Activated T-helper 1 cell treated with anti-CD3 and anti-CD28 coated beads, Interleukin-12 subunit alpha, Interleukin-12 subunit beta, Interleukin-2, Interleukin-4 antibody, amounts not matched to agents 30 ng/mL and 10 ng/mL and 1 ng/mL, durations not matched to agents 14 hours and 24 hours and 36 hours (primary cell): ENCODE measurements at regions not wholly inside any gene's neighbourhood (a gene's known extent, or its start where the extent isn't known, plus 50 kb on each side); places are given as distances from the start of the nearest gene placed in this dataset.

Experiments used
- DNase-seq: peaks from one replicate; pipeline ENCODE4 v3.0.0; 2021; ENCODE audit warnings: low spot score
- H3K27ac Mint-ChIP-seq: one replicate; pipeline ENCODE4 v1.8.0; 2021; ENCODE audit warnings: mild to moderate bottlenecking, mixed read lengths
- H3K27me3 Mint-ChIP-seq: one replicate; pipeline ENCODE4 v1.8.0; 2022; ENCODE audit warnings: mild to moderate bottlenecking, moderate library complexity, mixed read lengths; ENCODE audit not compliant: insufficient read depth
- H3K36me3 Mint-ChIP-seq: one replicate; pipeline ENCODE4 v1.8.0; 2021; ENCODE audit warnings: low read depth, mixed read lengths
- H3K4me1 Mint-ChIP-seq: one replicate; pipeline ENCODE4 v1.8.0; 2021; ENCODE audit warnings: low read depth, mixed read lengths
- H3K4me3 Mint-ChIP-seq: one replicate; pipeline ENCODE4 v1.8.0; 2021; ENCODE audit warnings: mild to moderate bottlenecking, moderate library complexity, mixed read lengths
- H3K9me3 Mint-ChIP-seq: one replicate; pipeline ENCODE4 v1.8.0; 2021; ENCODE audit warnings: mixed read lengths
- intact Hi-C: fragments of 100-400 bp; cut with micrococcal nuclease; formaldehyde crosslinking; loops from one replicate; pipeline ENCODE4 v1.15.1; 2024

DNA sequence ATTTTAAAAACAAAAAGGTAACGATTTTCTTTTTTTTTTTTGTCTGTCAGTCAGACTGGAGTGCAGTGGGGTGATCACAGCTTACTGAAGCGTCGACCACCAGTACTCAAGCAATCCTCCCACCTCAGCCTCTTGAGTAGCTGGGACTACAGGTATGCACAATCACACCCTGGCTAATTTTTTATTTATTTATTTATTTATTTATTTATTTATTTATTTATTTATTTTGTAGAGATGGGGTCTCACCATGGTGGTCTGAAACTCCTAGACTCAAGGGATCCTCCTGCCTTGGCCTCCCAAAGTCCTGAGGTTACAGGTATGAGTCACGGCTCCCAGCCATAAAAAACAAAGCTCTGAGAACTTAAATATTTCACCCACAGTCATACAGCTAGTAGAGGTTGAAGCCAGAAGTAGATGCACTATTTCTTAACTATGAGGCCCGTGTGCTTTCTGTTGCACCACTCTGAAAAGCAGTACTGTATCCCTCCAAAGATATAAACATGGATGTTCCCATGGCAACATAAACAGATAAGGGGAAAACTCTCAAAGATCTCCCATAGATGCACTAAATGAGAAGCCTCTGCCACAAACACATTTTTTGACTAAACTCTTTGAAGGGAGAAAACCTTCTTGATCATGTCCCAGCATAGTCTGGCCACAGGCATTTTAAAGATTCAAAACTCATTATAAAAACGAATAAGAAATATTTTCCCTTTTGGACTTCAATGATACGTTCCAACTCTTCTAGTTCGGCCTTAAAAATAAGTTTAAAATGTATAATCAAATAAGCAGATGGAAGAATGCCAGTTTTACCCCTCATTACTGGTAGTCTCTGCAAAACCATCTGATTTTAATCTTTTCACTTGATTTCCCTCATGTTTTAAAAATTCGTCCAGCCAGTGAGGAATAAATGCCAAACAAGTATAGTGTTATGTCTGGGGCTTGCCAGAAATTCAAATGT, 162.3 kb upstream of the ARHGEF26 start:
- Mint-ChIP-seq H3K36me3 (no peaks in the 10 kb centered on the region), H3K4me3 (no peak overlapping the region), H3K9me3 (no peaks in the 10 kb centered on the region), H3K4me1 (no peaks in the 10 kb centered on the region), H3K27ac (no peak overlapping the region), H3K27me3 (no peaks in the 10 kb centered on the region)
- intact Hi-C loops: no loop called here
- DNase-seq: no peak

DNA sequence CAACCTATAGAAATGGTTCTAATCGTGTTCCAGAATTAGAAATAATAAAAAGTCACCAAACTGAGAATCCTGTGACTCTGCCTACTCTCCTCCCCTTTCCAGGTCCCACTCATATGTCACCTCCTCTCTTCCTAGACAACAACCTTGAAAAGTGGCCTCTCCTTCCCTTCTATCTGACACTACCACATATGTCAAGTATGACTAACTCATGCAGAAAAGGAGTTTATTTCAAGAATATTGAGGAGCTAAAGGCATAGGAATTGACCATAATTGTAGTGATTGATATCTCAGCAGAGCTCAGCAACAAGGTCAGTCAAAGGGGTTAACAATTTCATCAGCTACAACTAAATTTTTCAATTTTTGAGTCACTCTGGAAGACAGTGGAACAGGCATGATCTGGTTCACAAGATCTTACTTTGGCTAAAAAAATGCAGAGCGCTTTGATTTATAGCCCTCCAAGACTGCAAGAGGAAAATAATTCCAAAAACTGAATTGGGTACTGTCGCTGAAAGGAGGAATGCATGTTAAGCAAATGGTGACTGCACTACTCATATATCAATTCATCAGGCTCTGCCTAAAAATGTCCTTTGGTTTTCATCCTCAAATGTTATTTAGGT, 160.6 kb upstream of the ARHGEF26 start:
- intact Hi-C loops: no loop called here
- no peaks in the 10 kb centered on the region for H3K9me3 Mint-ChIP-seq

DNA sequence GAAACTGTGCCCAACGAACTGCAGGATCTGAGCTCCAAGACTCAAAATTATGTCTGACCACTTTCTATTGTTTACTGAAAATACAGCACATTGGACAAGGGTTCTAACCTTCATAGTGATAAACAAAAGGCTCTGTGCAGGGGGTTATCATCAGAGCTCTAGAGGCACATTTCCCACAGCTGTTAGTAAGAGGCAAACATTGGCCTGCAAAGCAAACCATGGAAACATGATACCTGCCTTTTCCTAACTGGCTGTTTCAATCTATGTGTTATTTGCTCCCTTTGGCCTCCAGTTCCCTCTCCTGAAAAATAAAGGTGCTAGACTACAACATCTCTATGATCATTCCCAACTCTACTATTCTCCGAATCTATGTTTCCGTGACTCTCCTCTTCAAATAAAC, 159.7 kb upstream of the ARHGEF26 start:
- Mint-ChIP-seq H3K4me3 (no peak overlapping the region), H3K36me3 (no peaks in the 10 kb centered on the region)
- no peak for DNase-seq

More for the DNA sequence above, 160.6 kb upstream of the ARHGEF26 start:
- no peak for DNase-seq
- Mint-ChIP-seq H3K27me3 (no peaks in the 10 kb centered on the region), H3K4me3 (no peak overlapping the region), H3K36me3 (no peaks in the 10 kb centered on the region), H3K27ac (no peak overlapping the region), H3K4me1 (no peaks in the 10 kb centered on the region)

DNA sequence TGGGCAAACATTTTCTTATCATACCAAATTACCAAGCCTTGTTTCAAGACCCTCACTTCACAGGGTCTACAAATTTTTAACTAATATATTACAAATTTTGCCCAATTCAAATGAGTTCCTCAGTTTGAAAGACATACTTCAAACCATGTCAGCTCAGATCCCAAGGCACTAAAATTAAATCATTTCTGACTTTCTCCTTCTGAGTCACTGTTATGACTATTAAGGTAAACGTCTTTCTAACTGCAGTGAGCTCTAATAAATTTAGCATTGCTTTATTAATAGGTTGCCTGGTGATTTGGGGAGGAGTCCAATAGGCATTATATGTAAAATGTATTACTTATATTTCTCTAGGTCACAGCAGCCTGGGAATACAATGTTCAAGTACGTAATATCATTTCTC, 158.2 kb upstream of the ARHGEF26 start:
- DNase-seq: no peak
- no peaks in the 10 kb centered on the region for H3K36me3 Mint-ChIP-seq
- no peaks in the 10 kb centered on the region for H3K9me3 Mint-ChIP-seq
- H3K4me3 Mint-ChIP-seq: no peak overlapping the region
- no peaks in the 10 kb centered on the region for H3K27me3 Mint-ChIP-seq
- H3K27ac Mint-ChIP-seq: no peak overlapping the region
- intact Hi-C loops: no loop called here
- no peaks in the 10 kb centered on the region for H3K4me1 Mint-ChIP-seq

More for the DNA sequence above, 159.7 kb upstream of the ARHGEF26 start:
- H3K27me3 Mint-ChIP-seq: no peaks in the 10 kb centered on the region
- no peaks in the 10 kb centered on the region for H3K4me1 Mint-ChIP-seq
- intact Hi-C loops: no loop called here
- no peaks in the 10 kb centered on the region for H3K9me3 Mint-ChIP-seq
- H3K27ac Mint-ChIP-seq: no peak overlapping the region

GRCh38 chr3:153967260-153967659, 153.9 kb upstream of the ARHGEF26 start:
- Mint-ChIP-seq H3K27ac (no peak overlapping the region), H3K4me3 (no peak overlapping the region), H3K4me1 (no peaks in the 10 kb centered on the region), H3K36me3 (no peaks in the 10 kb centered on the region), H3K27me3 (no peaks in the 10 kb centered on the region), H3K9me3 (no peaks in the 10 kb centered on the region)
- no peak for DNase-seq
- intact Hi-C loops: no loop called here

- intact Hi-C loops: no loop called here
- Mint-ChIP-seq H3K4me1 (no peaks in the 10 kb centered on the region), H3K36me3 (no peaks in the 10 kb centered on the region), H3K27me3 (no peaks in the 10 kb centered on the region), H3K9me3 (no peaks in the 10 kb centered on the region), H3K4me3 (no peak overlapping the region), H3K27ac (no peak overlapping the region)
- no peak for DNase-seq
Measured at GRCh38 chr3:153970047-153970446, 151.1 kb upstream of the ARHGEF26 start.

DNA sequence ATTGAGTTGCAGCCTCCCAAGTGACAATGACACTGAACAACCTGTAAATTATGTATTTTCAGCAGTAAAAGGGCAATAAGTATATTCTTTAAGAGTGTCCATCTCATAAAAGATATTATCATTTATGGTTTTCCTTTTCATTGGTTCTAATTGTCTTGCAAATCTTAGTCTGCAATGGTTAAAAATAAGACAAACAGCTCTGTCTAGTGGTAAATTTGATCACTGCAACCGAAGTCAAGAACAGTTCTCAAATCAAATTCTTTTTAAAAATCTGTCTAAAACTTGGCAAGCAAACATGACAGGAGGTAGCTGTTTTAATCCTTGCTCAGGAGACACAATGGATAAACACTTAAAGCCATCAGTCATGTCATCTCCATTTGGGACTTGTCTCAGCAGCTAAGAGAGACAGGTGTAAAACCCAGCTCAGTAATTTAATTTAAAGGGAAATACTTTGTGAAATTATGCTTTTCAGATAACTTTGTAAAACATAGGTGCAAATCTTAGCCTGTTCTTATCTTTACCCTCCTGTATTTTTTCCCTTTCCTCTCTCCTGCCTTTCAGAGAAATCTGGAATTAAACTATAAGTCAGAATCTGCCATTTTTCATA, 150.3 kb upstream of the ARHGEF26 start:
- no peaks in the 10 kb centered on the region for H3K4me1 Mint-ChIP-seq
- intact Hi-C loops: no loop called here

GRCh38 chr3:153972862-153973261, 148.3 kb upstream of the ARHGEF26 start:
- intact Hi-C loops: no loop called here
- Mint-ChIP-seq H3K4me1 (no peaks in the 10 kb centered on the region), H3K27ac (no peak overlapping the region), H3K36me3 (no peaks in the 10 kb centered on the region), H3K4me3 (no peak overlapping the region), H3K9me3 (no peaks in the 10 kb centered on the region), H3K27me3 (no peaks in the 10 kb centered on the region)
- DNase-seq: no peak

More for the DNA sequence above, 150.3 kb upstream of the ARHGEF26 start:
- DNase-seq: no peak
- Mint-ChIP-seq H3K27ac (no peak overlapping the region), H3K27me3 (no peaks in the 10 kb centered on the region), H3K36me3 (no peaks in the 10 kb centered on the region), H3K4me3 (no peak overlapping the region), H3K9me3 (no peaks in the 10 kb centered on the region)

GRCh38 chr3:153973722-153974265, 147.4 kb upstream of the ARHGEF26 start:
- Mint-ChIP-seq H3K9me3 (no peaks in the 10 kb centered on the region), H3K27me3 (no peaks in the 10 kb centered on the region), H3K36me3 (no peaks in the 10 kb centered on the region), H3K4me1 (no peaks in the 10 kb centered on the region), H3K4me3 (no peak overlapping the region), H3K27ac (no peak overlapping the region)
- no peak for DNase-seq
- intact Hi-C loops: no loop called here

DNA sequence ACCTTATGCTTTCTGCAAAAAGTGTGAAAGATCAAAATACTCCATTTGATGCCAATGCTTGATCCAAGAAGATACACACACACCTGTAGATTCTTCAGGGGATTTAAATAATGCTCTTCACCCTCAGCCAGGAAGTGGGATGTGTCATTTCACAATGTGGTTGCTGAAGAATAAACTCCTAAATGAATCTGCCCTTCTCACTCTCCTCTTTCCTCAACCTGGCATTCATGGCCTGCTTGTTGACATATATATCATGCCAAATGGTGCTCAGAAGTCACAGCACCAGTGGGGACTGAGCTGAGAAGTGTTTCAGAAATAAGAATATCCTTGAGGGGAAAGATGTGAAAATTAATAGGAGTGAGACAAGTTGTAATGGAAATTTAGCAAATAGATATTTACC, 146.6 kb upstream of the ARHGEF26 start:
- Mint-ChIP-seq H3K27ac (no peak overlapping the region), H3K36me3 (no peaks in the 10 kb centered on the region), H3K27me3 (no peaks in the 10 kb centered on the region), H3K4me3 (no peak overlapping the region), H3K4me1 (no peaks in the 10 kb centered on the region), H3K9me3 (no peaks in the 10 kb centered on the region)
- DNase-seq: no peak
- intact Hi-C loops: no loop called here

DNA sequence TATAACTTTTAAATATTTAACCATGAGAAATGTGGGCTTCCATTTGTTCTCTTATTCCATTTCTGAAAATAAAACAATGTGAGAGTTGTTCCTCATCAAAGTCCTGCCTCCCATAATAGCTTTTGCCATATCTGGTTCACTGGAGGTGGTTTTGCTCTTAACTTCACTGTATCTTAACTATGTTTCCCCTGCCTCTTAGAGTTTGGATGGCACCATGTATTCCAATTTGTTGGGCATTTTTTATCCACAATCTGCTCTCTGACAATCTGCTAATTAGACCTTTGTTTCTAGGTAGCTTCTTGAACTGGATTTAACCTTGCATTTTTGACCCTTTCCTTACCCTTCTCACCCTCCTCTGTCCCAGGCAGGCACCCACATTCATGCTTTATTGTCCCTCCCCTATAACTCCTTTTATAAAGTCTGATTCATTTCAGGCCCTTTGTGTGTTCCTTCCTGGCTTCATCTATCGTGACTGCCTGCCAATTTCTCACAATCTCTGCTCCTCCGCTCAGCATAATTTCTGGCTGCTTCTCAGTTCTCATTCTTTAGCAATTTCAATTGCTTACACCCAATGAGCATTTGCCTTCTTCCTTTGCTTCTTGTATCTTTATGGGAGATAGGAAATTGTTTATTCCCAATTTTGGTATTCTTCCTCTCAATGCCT, 144.2 kb upstream of the ARHGEF26 start:
- no peak overlapping the region for H3K27ac Mint-ChIP-seq
- DNase-seq: no peak
- intact Hi-C loops: no loop called here
- H3K9me3 Mint-ChIP-seq: no peaks in the 10 kb centered on the region
- H3K36me3 Mint-ChIP-seq: no peaks in the 10 kb centered on the region
- H3K4me1 Mint-ChIP-seq: no peaks in the 10 kb centered on the region
- H3K27me3 Mint-ChIP-seq: no peaks in the 10 kb centered on the region
- no peak overlapping the region for H3K4me3 Mint-ChIP-seq

- no peak for DNase-seq
- Mint-ChIP-seq H3K4me3 (no peak overlapping the region), H3K27ac (no peak overlapping the region), H3K4me1 (no peaks in the 10 kb centered on the region), H3K27me3 (no peaks in the 10 kb centered on the region), H3K9me3 (no peaks in the 10 kb centered on the region), H3K36me3 (no peaks in the 10 kb centered on the region)
- intact Hi-C loops: no loop called here
Measured at GRCh38 chr3:153978006-153978405, 143.2 kb upstream of the ARHGEF26 start.
